Neural crest cell (in vitro differentiated cells): ENCODE measurements at regions not wholly inside any gene's neighbourhood (a gene's known extent, or its start where the extent isn't known, plus 50 kb on each side); places are given as distances from the start of the nearest gene placed in this dataset.

Source experiments
- DNase-seq: peaks from one replicate; pipeline ENCODE4 v3.0.0; 2021; ENCODE audit warnings: low read depth, mixed read lengths, low spot score
- H3K27ac Mint-ChIP-seq: one replicate; pipeline ENCODE4 v1.8.0; 2021; ENCODE audit warnings: mild to moderate bottlenecking, mixed read lengths; ENCODE audit not compliant: unreplicated experiment
- H3K27me3 Mint-ChIP-seq: 2 replicates; pipeline ENCODE4 v1.8.0; 2021; ENCODE audit warnings: low read depth, mild to moderate bottlenecking, mixed read lengths
- H3K36me3 Mint-ChIP-seq: 2 replicates; pipeline ENCODE4 v1.8.0; 2021; ENCODE audit warnings: low read depth, mild to moderate bottlenecking, mixed read lengths
- H3K4me1 Mint-ChIP-seq: 2 replicates; pipeline ENCODE4 v1.8.0; 2021; ENCODE audit warnings: mixed read lengths
- H3K4me3 Mint-ChIP-seq: one replicate; pipeline ENCODE4 v1.8.0; 2021; ENCODE audit warnings: mild to moderate bottlenecking, mixed read lengths
- H3K9me3 Mint-ChIP-seq: 2 replicates; pipeline ENCODE4 v1.8.0; 2021; ENCODE audit warnings: mixed read lengths
- TF ChIP-seq, protein P1 (sequence below): fragments of 200-600 bp; sonication (generic); conservative IDR thresholded peaks from 2 replicates; pipeline ENCODE4 v1.5.0; 2021; ENCODE audit warnings: antibody characterized with exemption, mild to moderate bottlenecking

DNA sequence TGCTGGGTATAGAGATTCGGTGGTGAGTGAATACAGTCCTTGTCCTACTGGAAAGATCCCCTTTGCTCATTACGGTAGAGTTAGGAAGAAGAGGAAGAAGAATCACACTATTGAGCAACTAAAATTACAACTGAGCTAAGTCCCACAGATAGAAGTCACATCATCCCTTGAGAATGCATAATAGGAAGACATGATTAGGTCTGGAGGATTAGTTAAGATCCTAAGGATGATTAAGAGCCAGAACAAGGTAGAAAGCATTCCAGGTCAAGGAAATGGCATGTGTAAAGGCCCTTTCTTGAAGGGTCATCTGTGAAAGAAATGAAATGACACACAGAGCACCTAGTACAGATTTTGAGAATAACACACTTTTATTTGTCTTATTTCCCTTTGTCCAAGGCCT, 503.5 kb downstream of the HAPSTR1 start:
- no peaks in the 10 kb centered on the region for H3K27me3 Mint-ChIP-seq
- no peak overlapping the region for H3K27ac Mint-ChIP-seq
- no peaks in the 10 kb centered on the region for H3K36me3 Mint-ChIP-seq
- H3K4me3 Mint-ChIP-seq: no peak overlapping the region
- TF ChIP-seq, protein P1, sequence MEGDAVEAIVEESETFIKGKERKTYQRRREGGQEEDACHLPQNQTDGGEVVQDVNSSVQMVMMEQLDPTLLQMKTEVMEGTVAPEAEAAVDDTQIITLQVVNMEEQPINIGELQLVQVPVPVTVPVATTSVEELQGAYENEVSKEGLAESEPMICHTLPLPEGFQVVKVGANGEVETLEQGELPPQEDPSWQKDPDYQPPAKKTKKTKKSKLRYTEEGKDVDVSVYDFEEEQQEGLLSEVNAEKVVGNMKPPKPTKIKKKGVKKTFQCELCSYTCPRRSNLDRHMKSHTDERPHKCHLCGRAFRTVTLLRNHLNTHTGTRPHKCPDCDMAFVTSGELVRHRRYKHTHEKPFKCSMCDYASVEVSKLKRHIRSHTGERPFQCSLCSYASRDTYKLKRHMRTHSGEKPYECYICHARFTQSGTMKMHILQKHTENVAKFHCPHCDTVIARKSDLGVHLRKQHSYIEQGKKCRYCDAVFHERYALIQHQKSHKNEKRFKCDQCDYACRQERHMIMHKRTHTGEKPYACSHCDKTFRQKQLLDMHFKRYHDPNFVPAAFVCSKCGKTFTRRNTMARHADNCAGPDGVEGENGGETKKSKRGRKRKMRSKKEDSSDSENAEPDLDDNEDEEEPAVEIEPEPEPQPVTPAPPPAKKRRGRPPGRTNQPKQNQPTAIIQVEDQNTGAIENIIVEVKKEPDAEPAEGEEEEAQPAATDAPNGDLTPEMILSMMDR: no peak
- peaks cover 20% of the 10 kb centered on the region for H3K4me1 Mint-ChIP-seq
- no peak for DNase-seq
- H3K9me3 Mint-ChIP-seq: peaks cover 3% of the 10 kb centered on the region

DNA sequence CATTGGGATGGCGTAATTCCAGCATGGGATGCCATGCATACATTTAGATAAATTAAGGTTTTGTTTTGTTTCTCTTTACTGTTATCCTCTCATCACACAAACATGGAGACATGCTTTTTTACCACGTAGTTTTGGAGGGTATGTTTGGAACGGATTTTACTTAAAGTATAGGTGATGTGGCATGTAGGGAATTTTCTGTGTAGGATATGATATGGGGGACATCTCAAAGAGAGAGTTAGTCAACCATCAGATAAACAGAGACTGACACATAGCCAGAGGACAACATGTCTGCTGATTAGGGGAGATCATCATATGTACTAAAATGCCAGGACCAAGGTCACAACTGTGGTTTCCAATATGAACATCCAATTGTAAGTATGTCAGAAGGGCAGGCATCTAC, 503.9 kb downstream of the HAPSTR1 start:
- Mint-ChIP-seq H3K4me3 (no peak overlapping the region), H3K27ac (no peak overlapping the region), H3K9me3 (peaks cover 1% of the 10 kb centered on the region), H3K27me3 (no peaks in the 10 kb centered on the region), H3K36me3 (no peaks in the 10 kb centered on the region), H3K4me1 (peaks cover 17% of the 10 kb centered on the region)
- DNase-seq: no peak
- TF ChIP-seq, protein P1: no peak

DNA sequence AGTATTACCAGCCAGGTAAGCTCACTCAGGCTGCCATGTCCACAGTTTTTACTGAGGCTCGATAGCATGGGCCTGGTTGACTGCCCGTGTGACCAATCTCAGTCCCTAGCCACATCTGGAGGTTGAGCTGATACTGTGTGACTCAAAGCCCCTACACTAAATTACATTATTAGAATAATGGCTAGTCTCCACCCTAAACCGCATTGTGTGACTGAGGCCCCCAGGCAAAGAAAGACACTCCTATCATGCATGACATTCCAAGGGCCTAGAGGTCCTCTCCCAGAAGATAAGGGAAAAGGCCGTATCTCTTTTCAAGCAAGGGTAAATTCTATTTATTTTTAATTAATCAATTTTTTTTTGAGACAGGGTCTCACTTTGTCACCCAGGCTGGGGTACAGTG, 505.3 kb downstream of the HAPSTR1 start:
- no peak overlapping the region for H3K27ac Mint-ChIP-seq
- H3K4me1 Mint-ChIP-seq: peaks cover 16% of the 10 kb centered on the region
- no peak overlapping the region for H3K4me3 Mint-ChIP-seq
- DNase-seq: no peak
- TF ChIP-seq, protein P1: no peak
- no peaks in the 10 kb centered on the region for H3K9me3 Mint-ChIP-seq
- H3K36me3 Mint-ChIP-seq: no peaks in the 10 kb centered on the region
- H3K27me3 Mint-ChIP-seq: no peaks in the 10 kb centered on the region

DNA sequence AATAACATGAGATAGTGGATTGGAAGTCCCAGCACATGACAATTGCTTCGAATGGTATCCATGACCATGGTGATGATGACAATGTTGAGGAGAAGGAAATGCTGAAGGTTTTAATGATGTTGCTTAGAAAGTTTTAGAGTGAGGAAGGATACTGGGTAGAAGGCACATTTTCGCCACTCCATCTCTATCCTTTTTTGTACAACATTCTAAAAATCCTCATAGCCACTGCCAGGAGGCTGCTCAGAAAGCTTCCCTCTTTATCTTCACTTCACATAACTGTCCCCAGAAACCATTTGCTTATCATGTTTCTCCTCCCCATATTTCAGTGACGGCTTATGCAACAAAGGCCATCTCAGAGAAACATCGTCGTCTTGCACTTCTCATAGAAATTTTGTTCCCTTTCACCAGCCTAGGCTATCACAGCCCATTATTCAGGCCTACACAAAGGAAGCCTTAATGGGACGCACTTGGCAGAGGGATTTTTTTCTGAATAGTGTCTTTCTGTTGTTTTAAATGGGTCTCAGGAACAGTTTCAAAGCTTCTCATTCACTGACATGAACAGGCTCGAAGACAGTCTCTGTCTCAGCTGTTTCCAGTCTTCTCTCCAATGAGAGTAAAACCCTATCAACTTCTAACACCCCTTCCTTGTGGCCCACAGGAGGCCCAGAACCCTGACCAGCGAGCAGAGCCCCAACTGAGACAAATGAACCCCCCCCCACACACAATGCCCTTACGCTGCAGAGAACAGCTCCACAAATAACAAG, 506.7 kb downstream of the HAPSTR1 start:
- Mint-ChIP-seq H3K4me3 (no peak overlapping the region), H3K27me3 (no peaks in the 10 kb centered on the region), H3K9me3 (no peaks in the 10 kb centered on the region), H3K36me3 (no peaks in the 10 kb centered on the region), H3K27ac (peak overlapping the region; percentile 72), H3K4me1 (peaks cover 12% of the 10 kb centered on the region)
- TF ChIP-seq, protein P1: no peak
- no peak for DNase-seq

DNA sequence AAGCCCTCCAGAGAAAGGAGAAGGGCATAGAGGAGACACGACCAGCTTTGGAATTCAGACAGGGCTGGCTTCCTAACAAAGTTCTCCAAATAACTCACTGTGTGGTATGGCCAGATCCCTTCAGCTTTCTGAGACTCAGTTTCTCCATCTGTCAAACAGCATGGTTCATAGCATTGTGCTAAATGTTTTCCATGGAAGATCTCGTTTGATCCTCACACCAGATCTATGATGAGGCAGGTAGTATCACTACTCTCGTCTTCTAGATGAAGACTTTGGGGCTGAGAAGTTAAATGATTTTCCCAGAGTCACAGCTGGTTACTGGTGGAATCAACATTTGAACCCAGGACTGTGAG, 507.3 kb downstream of the HAPSTR1 start:
- TF ChIP-seq, protein P1: no peak
- Mint-ChIP-seq H3K27ac (peak overlapping the region; percentile 72), H3K36me3 (no peaks in the 10 kb centered on the region), H3K4me1 (peaks cover 12% of the 10 kb centered on the region), H3K9me3 (no peaks in the 10 kb centered on the region), H3K27me3 (no peaks in the 10 kb centered on the region), H3K4me3 (no peak overlapping the region)
- no peak for DNase-seq
